22Rv1 (cell line): ENCODE measurements at regions not wholly inside any gene's neighbourhood (a gene's known extent, or its start where the extent isn't known, plus 50 kb on each side); places are given as distances from the start of the nearest gene placed in this dataset.

ENCODE experiments used
- ZFX ChIP-seq: fragments of 450-650 bp; IDR thresholded peaks from 2 replicates; pipeline ENCODE4 v1.6.1; 2017; ENCODE audit warnings: antibody characterized with exemption, borderline replicate concordance
- TF ChIP-seq, protein P1 (sequence below): fragments of 450-650 bp; IDR thresholded peaks from 2 replicates; pipeline ENCODE4 v1.5.1; 2017; ENCODE audit warnings: mild to moderate bottlenecking

DNA sequence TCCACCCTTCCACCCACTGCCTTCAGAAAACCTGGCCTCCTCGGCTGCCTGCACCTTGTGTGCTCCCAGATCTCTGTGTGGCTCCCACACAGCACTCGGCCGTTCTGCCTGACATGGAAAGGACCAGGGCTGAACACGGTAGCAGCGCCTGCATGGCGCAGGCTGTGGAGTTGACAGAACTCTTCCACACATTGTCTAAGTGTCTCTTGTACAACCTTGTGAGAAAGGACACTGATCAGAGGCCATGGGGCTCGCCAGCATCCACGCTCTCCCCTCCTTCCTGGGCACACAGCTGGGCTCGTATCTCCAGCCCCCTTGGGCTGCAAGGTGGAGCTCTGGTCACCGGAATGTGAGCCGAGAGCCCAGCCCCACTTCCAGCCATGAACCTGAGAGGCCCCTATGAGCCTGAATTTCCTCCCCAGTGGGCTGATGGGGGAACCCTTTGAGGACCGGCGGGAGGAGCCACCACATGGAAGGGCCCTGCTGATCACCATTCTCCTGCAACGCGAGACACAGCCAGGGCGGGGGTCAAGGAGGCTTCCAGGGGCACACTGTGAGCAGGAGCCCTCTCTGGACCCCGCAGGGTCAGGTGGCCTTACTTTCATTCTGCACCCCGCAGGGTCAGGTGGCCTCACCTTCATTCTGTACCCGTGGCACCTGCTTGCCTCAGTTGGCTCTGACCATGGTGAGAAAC lies 314.2 kb upstream of the MYT1L start:
- TF ChIP-seq, protein P1, sequence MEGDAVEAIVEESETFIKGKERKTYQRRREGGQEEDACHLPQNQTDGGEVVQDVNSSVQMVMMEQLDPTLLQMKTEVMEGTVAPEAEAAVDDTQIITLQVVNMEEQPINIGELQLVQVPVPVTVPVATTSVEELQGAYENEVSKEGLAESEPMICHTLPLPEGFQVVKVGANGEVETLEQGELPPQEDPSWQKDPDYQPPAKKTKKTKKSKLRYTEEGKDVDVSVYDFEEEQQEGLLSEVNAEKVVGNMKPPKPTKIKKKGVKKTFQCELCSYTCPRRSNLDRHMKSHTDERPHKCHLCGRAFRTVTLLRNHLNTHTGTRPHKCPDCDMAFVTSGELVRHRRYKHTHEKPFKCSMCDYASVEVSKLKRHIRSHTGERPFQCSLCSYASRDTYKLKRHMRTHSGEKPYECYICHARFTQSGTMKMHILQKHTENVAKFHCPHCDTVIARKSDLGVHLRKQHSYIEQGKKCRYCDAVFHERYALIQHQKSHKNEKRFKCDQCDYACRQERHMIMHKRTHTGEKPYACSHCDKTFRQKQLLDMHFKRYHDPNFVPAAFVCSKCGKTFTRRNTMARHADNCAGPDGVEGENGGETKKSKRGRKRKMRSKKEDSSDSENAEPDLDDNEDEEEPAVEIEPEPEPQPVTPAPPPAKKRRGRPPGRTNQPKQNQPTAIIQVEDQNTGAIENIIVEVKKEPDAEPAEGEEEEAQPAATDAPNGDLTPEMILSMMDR: no peak
- TF ChIP-seq ZFX: no peak
